ENCODE measurements at regions not wholly inside any gene's neighbourhood (a gene's known extent, or its start where the extent isn't known, plus 50 kb on each side); places are given as distances from the start of the nearest gene placed in this dataset.

DNA sequence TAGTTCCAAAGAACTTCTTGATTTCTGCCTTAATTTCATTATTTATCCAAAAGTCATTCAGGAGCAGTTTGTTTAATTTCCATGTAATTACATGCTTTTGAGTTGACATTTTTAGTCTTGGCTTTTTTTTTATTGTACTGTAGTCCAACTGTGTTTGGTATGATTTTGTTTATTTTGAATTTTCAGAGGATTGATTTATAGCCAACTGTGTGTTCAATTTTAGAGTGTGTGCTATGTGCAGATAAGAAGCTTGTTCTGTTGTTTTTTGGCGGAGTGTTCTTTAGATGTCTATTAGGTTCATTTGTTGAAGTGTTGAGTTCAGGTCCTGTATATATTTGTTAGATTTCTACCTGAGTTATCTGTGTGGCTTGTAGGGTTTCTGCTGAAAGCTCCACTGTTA lies 533.6 kb downstream of the TRAM1L1 start:
- no peak for TF ChIP-seq POLR2A (IDR thresholded peaks at IDR 0.05; ENCODE audit: low read depth, low read length)
- no peak for TF ChIP-seq SPI1 (IDR thresholded peaks at IDR 0.05; ENCODE audit: low read depth, low read length)
- no peak for TF ChIP-seq POLR2AphosphoS5 (IDR thresholded peaks at IDR 0.05; ENCODE audit: low read depth, low read length)
- TF ChIP-seq PAX5 (IDR thresholded peaks at IDR 0.05; ENCODE audit: insufficient read depth, low read length, severe bottlenecking), result no peak
- no peak for TF ChIP-seq TAF1 (IDR thresholded peaks at IDR 0.05; ENCODE audit: low read depth, low read length)
- no peak for TF ChIP-seq POU2F2 (IDR thresholded peaks at IDR 0.05; ENCODE audit: low read depth, low read length)

All from GM12891 (cell line).